ENCODE measurements at regions not wholly inside any gene's neighbourhood (a gene's known extent, or its start where the extent isn't known, plus 50 kb on each side); places are given as distances from the start of the nearest gene placed in this dataset.

GRCh38 chr3:109903100-109903499 is 565.8 kb upstream of the DPPA4 start:
- no TSS peak for BruUV-seq (replicated peaks)

DNA sequence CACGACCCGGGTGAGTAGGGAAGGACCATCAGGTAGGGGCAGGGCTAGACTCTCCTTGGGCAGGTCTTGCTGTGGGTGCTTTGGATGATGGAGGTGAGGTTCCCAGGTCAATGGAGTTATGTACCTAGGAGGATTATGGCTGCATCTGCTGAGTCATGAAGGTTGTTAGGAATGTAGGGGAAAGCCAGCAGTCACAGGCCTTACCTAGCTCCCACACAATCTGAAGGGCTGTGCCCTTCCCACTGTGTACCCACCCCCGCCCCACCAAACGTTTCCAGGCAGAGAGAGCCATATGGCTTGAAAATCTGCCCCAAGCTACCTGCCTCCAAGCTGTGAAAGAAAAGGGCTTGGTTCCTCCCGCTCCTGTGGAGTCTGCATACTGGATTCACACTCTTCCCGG is 573.4 kb upstream of the DPPA4 start:
- ATAC-seq (no peak), DNase-seq (no peak)
- BruUV-seq (replicated peaks): no TSS peak
- intact Hi-C loops (cut with micrococcal nuclease): no loop called here
- no peaks in the 10 kb centered on the region for H3K79me2 ChIP-seq (ENCODE audit: low read length)
- TF ChIP-seq CTCF (conservative IDR thresholded peaks at IDR 0.05; ENCODE audit: low read depth, low read length) (no peak), EZH2 (IDR thresholded peaks at IDR 0.05; ENCODE audit: low read length, unreplicated experiment) (no peak), EZH2phosphoT487 (IDR thresholded peaks at IDR 0.05; ENCODE audit: borderline replicate concordance, low read length) (no peak)
- no peaks in the 10 kb centered on the region for H3K9me2 ChIP-seq (replicated peaks; ENCODE audit: low read length)
- H3K27ac ChIP-seq (ENCODE audit: low read length): no peak overlapping the region
- H2AFZ ChIP-seq (ENCODE audit: low read length): no peak overlapping the region
- no peak overlapping the region for H3K4me2 ChIP-seq (ENCODE audit: low read length)
- H4K20me1 ChIP-seq (ENCODE audit: low read length): no peaks in the 10 kb centered on the region
- H3K9me3 ChIP-seq (ENCODE audit: low read length): no peaks in the 10 kb centered on the region
- ChIA-PET POLR2A (ENCODE audit: unreplicated experiment) (no interaction called here), CTCF (no interaction called here)
- H3K9ac ChIP-seq (ENCODE audit: low read length): no peak overlapping the region
- no peaks in the 10 kb centered on the region for H3K4me1 ChIP-seq (ENCODE audit: insufficient read depth, low read length)
- no peaks in the 10 kb centered on the region for H3K36me3 ChIP-seq (ENCODE audit: low read depth, low read length)
- no peaks in the 10 kb centered on the region for H3K27me3 ChIP-seq (ENCODE audit: low read length)
- H3F3A ChIP-seq (ENCODE audit: low read length, unreplicated experiment): no peaks in the 10 kb centered on the region
- H3K4me3 ChIP-seq (ENCODE audit: low read length): no peak overlapping the region

More at GRCh38 chr3:109903100-109903499, 565.8 kb upstream of the DPPA4 start:
- ATAC-seq: no peak
- H3K27me3 ChIP-seq (ENCODE audit: low read length): no peaks in the 10 kb centered on the region
- H3K9me3 ChIP-seq (ENCODE audit: low read length): no peaks in the 10 kb centered on the region
- no peaks in the 10 kb centered on the region for H3K9me2 ChIP-seq (replicated peaks; ENCODE audit: low read length)
- TF ChIP-seq EZH2 (IDR thresholded peaks at IDR 0.05; ENCODE audit: low read length, unreplicated experiment) (no peak), CTCF (conservative IDR thresholded peaks at IDR 0.05; ENCODE audit: low read depth, low read length) (peak; percentile 48; the same call in 1 of the 2 replicates), EZH2phosphoT487 (IDR thresholded peaks at IDR 0.05; ENCODE audit: borderline replicate concordance, low read length) (no peak)
- no peak overlapping the region for H2AFZ ChIP-seq (ENCODE audit: low read length)
- peaks cover 8% of the 10 kb centered on the region for H3K4me1 ChIP-seq (ENCODE audit: insufficient read depth, low read length)
- POLR2A ChIA-PET (ENCODE audit: unreplicated experiment): no interaction called here
- intact Hi-C loops (cut with micrococcal nuclease): no loop called here
- no peak overlapping the region for H3K9ac ChIP-seq (ENCODE audit: low read length)
- no peaks in the 10 kb centered on the region for H3F3A ChIP-seq (ENCODE audit: low read length, unreplicated experiment)
- peak; percentile 24 for DNase-seq
- H3K4me2 ChIP-seq (ENCODE audit: low read length): no peak overlapping the region
- CTCF ChIA-PET: no interaction called here
- no peak overlapping the region for H3K4me3 ChIP-seq (ENCODE audit: low read length)
- no peak overlapping the region for H3K27ac ChIP-seq (ENCODE audit: low read length)
- no peaks in the 10 kb centered on the region for H3K36me3 ChIP-seq (ENCODE audit: low read depth, low read length)
- no peaks in the 10 kb centered on the region for H3K79me2 ChIP-seq (ENCODE audit: low read length)
- no peaks in the 10 kb centered on the region for H4K20me1 ChIP-seq (ENCODE audit: low read length)

GRCh38 chr3:109918740-109919139 is 581.4 kb upstream of the DPPA4 start:
- Histone ChIP-seq H3K4me1 (ENCODE audit: insufficient read depth, low read length) (peaks cover 4% of the 10 kb centered on the region), H2AFZ (ENCODE audit: low read length) (0 out of 2 replicates have a peak overlapping the region, but pooled peaks have one; percentile 24), H3K27ac (ENCODE audit: low read length) (no peak overlapping the region), H3K9me2 (replicated peaks; ENCODE audit: low read length) (no peaks in the 10 kb centered on the region), H3K36me3 (ENCODE audit: low read depth, low read length) (no peaks in the 10 kb centered on the region), H3K4me3 (ENCODE audit: low read length) (no peak overlapping the region), H3F3A (ENCODE audit: low read length, unreplicated experiment) (no peaks in the 10 kb centered on the region), H3K4me2 (ENCODE audit: low read length) (no peak overlapping the region), H3K27me3 (ENCODE audit: low read length) (no peaks in the 10 kb centered on the region), H3K9me3 (ENCODE audit: low read length) (no peaks in the 10 kb centered on the region), H4K20me1 (ENCODE audit: low read length) (no peaks in the 10 kb centered on the region), H3K9ac (ENCODE audit: low read length) (no peak overlapping the region), H3K79me2 (ENCODE audit: low read length) (no peaks in the 10 kb centered on the region)
- no peak for ATAC-seq
- CTCF ChIA-PET: no interaction called here
- BruUV-seq (replicated peaks): no TSS peak
- intact Hi-C loops (cut with micrococcal nuclease): no loop called here
- POLR2A ChIA-PET (ENCODE audit: unreplicated experiment): no interaction called here
- DNase-seq: no peak
- TF ChIP-seq CTCF (conservative IDR thresholded peaks at IDR 0.05; ENCODE audit: low read depth, low read length): no peak
- no peak for TF ChIP-seq EZH2 (IDR thresholded peaks at IDR 0.05; ENCODE audit: low read length, unreplicated experiment)
- TF ChIP-seq EZH2phosphoT487 (IDR thresholded peaks at IDR 0.05; ENCODE audit: borderline replicate concordance, low read length): no peak

Data from PC-3 (cell line).